Spleen (tissue), 7 donors: ENCODE measurements at regions not wholly inside any gene's neighbourhood (a gene's known extent, or its start where the extent isn't known, plus 50 kb on each side); places are given as distances from the start of the nearest gene placed in this dataset.

Source experiments
- CTCF ChIP-seq, 11 experiments: fragments of 200-600 bp in 7 of 11; fragments of 450-650 bp in 4 of 11; sonication (generic) in 4 of 11; IDR thresholded peaks in 8 of 11; conservative IDR thresholded peaks in 3 of 11; 1 replicate in 7 of 11; 2 replicates in 4 of 11; pipeline versions ENCODE4 v1.4.0 to v1.8.0; 2016 to 2021; ENCODE audit warnings: antibody characterized with exemption in 11 of 11, inconsistent platforms in 4 of 11, mild to moderate bottlenecking in 1 of 11
- POLR2AphosphoS5 ChIP-seq, 3 donors: sonication (generic); formaldehyde crosslinking; IDR thresholded peaks; one replicate each; pipeline ENCODE4 v1.5.1; 2017; ENCODE audit warnings: antibody characterized with exemption in 3 of 3
- donor health status: DM: no; HTN: no; CAD: no; lungs with moderate emphysema.
- donor health status: DM: no; HTN: no; CAD: no.
- donor health status: DM: no; HTN: no; CAD: no.

- TF ChIP-seq POLR2AphosphoS5 (IDR thresholded peaks at IDR 0.05) (no peak), CTCF (IDR thresholded peaks at IDR 0.05 in 8 of 11, conservative IDR thresholded peaks at IDR 0.05 in 3 of 11) (no peak)
These were observed 158.0 kb downstream of the DMRT2 start for GRCh38 chr9:1208157-1208556.
